ENCODE measurements at regions not wholly inside any gene's neighbourhood (a gene's known extent, or its start where the extent isn't known, plus 50 kb on each side); places are given as distances from the start of the nearest gene placed in this dataset.

DNA sequence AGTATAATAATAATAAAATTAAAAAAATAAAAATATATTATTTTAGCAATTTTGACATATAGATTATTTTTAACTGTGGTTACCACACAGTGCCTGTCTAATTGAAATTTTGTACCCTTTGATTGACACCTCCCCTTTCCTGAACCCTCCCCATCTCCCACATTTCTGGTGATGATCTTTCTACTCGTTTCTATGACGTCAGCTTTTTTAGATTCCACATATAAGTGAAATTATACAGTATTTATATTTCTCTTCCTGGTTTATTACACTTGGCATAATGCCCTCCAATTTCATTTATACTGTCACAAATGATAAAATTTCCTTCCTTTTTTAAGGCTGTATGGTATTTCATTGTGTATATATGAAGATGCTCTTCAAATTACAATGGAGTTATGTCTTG, 258.1 kb upstream of the PTCHD4 start:
- no peaks in the 10 kb centered on the region for H3K79me2 ChIP-seq (ENCODE audit: insufficient read depth, low read length)
- no peak overlapping the region for H3K4me3 ChIP-seq (ENCODE audit: insufficient read depth, low read length)
- H3K4me1 ChIP-seq (ENCODE audit: insufficient read depth, low read length), result no peaks in the 10 kb centered on the region
- no peaks in the 10 kb centered on the region for H3K27me3 ChIP-seq (ENCODE audit: insufficient read depth, low read length)
- no peaks in the 10 kb centered on the region for H4K20me1 ChIP-seq (ENCODE audit: insufficient read depth, low read length)
- H3K36me3 ChIP-seq (ENCODE audit: insufficient read depth, low read length), result no peaks in the 10 kb centered on the region
- H2AFZ ChIP-seq (ENCODE audit: low read length), result no peak overlapping the region
- no peak overlapping the region for H3K27ac ChIP-seq (ENCODE audit: low read depth, low read length)
- H3K4me2 ChIP-seq (ENCODE audit: insufficient read depth, low read length), result no peak overlapping the region
- TF ChIP-seq, protein P1, sequence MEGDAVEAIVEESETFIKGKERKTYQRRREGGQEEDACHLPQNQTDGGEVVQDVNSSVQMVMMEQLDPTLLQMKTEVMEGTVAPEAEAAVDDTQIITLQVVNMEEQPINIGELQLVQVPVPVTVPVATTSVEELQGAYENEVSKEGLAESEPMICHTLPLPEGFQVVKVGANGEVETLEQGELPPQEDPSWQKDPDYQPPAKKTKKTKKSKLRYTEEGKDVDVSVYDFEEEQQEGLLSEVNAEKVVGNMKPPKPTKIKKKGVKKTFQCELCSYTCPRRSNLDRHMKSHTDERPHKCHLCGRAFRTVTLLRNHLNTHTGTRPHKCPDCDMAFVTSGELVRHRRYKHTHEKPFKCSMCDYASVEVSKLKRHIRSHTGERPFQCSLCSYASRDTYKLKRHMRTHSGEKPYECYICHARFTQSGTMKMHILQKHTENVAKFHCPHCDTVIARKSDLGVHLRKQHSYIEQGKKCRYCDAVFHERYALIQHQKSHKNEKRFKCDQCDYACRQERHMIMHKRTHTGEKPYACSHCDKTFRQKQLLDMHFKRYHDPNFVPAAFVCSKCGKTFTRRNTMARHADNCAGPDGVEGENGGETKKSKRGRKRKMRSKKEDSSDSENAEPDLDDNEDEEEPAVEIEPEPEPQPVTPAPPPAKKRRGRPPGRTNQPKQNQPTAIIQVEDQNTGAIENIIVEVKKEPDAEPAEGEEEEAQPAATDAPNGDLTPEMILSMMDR (IDR thresholded peaks at IDR 0.05; ENCODE audit: extremely low read depth, low read depth, low read length), result no peak
- no peak for DNase-seq (ENCODE audit: insufficient read length, low spot score, missing footprints)
- H3K9me3 ChIP-seq (ENCODE audit: low read depth, low read length), result no peaks in the 10 kb centered on the region

DNA sequence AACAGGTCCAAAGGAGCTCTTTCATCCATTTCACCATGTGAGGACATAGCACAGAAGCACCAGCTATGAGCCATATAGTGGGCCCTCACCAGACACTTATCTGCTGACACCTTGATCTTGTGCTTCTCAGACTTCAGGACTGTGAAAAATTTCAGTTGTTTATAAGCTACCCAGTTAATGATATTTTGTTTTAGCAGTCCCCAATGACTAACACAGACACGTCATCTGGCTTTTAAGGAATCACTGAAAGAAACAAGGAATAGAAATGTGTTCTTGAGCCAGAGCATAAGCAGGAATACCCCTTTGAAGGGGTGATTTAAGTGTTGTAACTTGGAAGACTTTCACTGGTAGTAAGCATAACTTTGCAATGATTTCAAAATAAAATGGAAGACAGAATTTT, 214.7 kb upstream of the PTCHD4 start:
- no peaks in the 10 kb centered on the region for H3K79me2 ChIP-seq (ENCODE audit: insufficient read depth, low read length)
- H2AFZ ChIP-seq (ENCODE audit: low read length), result no peak overlapping the region
- H3K27ac ChIP-seq (ENCODE audit: low read depth, low read length), result no peak overlapping the region
- no peaks in the 10 kb centered on the region for H3K27me3 ChIP-seq (ENCODE audit: insufficient read depth, low read length)
- H3K9me3 ChIP-seq (ENCODE audit: low read depth, low read length), result no peaks in the 10 kb centered on the region
- no peaks in the 10 kb centered on the region for H4K20me1 ChIP-seq (ENCODE audit: insufficient read depth, low read length)
- no peak overlapping the region for H3K4me3 ChIP-seq (ENCODE audit: insufficient read depth, low read length)
- TF ChIP-seq, protein P1 (IDR thresholded peaks at IDR 0.05; ENCODE audit: extremely low read depth, low read depth, low read length), result no peak
- no peak for DNase-seq (ENCODE audit: insufficient read length, low spot score, missing footprints)
- H3K4me2 ChIP-seq (ENCODE audit: insufficient read depth, low read length), result no peak overlapping the region
- no peaks in the 10 kb centered on the region for H3K36me3 ChIP-seq (ENCODE audit: insufficient read depth, low read length)
- no peaks in the 10 kb centered on the region for H3K4me1 ChIP-seq (ENCODE audit: insufficient read depth, low read length)

DNA sequence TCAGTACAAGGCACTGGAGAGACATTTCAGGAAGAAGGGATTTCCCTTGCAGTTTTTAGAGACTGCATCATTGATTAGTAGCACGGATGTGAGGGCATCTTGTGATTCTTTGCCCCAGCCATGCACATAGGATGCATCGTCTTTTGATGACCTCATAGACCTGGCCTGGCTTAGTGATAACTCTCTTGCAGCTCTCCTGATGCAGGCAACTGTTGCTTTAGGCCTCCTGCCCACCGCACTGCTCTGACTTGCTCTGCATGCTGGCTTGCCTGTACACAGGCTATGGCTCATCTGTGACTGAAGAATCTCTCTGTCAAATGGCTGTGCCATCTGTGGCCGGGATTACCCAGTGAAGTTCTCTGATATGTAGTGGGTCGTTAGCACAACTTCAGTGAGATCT, 207.7 kb upstream of the PTCHD4 start:
- Histone ChIP-seq H3K4me2 (ENCODE audit: insufficient read depth, low read length) (no peak overlapping the region), H4K20me1 (ENCODE audit: insufficient read depth, low read length) (no peaks in the 10 kb centered on the region), H3K9me3 (ENCODE audit: low read depth, low read length) (no peaks in the 10 kb centered on the region), H3K4me1 (ENCODE audit: insufficient read depth, low read length) (no peaks in the 10 kb centered on the region), H2AFZ (ENCODE audit: low read length) (no peak overlapping the region), H3K27ac (ENCODE audit: low read depth, low read length) (no peak overlapping the region), H3K27me3 (ENCODE audit: insufficient read depth, low read length) (no peaks in the 10 kb centered on the region), H3K79me2 (ENCODE audit: insufficient read depth, low read length) (no peaks in the 10 kb centered on the region), H3K36me3 (ENCODE audit: insufficient read depth, low read length) (no peaks in the 10 kb centered on the region), H3K4me3 (ENCODE audit: insufficient read depth, low read length) (no peak overlapping the region)
- TF ChIP-seq, protein P1 (IDR thresholded peaks at IDR 0.05; ENCODE audit: extremely low read depth, low read depth, low read length), result no peak
- no peak for DNase-seq (ENCODE audit: insufficient read length, low spot score, missing footprints)

DNA sequence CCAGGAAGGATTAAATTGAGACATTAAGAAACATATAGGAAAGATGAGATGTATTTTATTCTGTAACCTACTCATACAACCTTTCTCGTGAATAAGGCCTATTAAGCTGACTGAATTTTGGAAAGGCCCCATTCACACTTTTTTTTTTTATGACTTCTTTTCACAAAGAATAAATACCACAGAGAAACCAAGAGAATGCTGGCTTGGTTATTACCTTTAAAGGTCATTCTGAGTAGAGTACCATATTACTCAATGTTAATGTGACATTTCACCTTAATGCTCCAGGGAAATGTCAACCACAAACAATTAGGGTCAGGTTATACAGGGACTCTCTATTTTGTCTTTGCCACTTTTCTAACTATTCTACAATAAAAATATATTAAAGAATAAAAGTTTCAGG, 204.9 kb upstream of the PTCHD4 start:
- DNase-seq (ENCODE audit: insufficient read length, low spot score, missing footprints), result no peak
- TF ChIP-seq, protein P1 (IDR thresholded peaks at IDR 0.05; ENCODE audit: extremely low read depth, low read depth, low read length), result no peak
- Histone ChIP-seq H2AFZ (ENCODE audit: low read length) (no peak overlapping the region), H3K4me3 (ENCODE audit: insufficient read depth, low read length) (no peak overlapping the region), H3K36me3 (ENCODE audit: insufficient read depth, low read length) (no peaks in the 10 kb centered on the region), H3K27me3 (ENCODE audit: insufficient read depth, low read length) (no peaks in the 10 kb centered on the region), H3K4me2 (ENCODE audit: insufficient read depth, low read length) (no peak overlapping the region), H4K20me1 (ENCODE audit: insufficient read depth, low read length) (no peaks in the 10 kb centered on the region), H3K79me2 (ENCODE audit: insufficient read depth, low read length) (no peaks in the 10 kb centered on the region), H3K9me3 (ENCODE audit: low read depth, low read length) (no peaks in the 10 kb centered on the region), H3K27ac (ENCODE audit: low read depth, low read length) (no peak overlapping the region), H3K4me1 (ENCODE audit: insufficient read depth, low read length) (no peaks in the 10 kb centered on the region)

Data from osteoblast (primary cell).